ENCODE measurements at regions not wholly inside any gene's neighbourhood (a gene's known extent, or its start where the extent isn't known, plus 50 kb on each side); places are given as distances from the start of the nearest gene placed in this dataset.

DNA sequence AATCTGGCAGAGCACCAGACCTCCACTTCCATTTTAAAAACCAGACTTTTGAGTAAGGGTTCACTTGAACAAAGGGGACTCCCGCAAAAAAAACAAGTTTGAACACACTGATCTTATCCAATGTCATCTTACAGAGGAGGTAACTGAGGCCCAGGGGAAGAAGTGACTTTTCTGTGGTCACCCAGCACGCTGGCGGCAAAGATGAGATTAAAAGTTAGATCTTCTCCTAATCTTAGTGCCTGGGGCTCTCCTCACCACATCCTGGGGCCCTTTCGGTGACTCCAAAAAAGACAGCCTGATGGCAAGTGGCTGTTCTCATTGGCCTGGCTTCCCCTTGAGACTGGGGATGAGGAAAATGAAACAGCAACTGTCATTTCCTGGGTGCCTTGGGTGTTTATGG is 101.8 kb upstream of the ZNF98 start:
- TF ChIP-seq RCOR1 (IDR thresholded peaks at IDR 0.05; ENCODE audit: insufficient replicate concordance, low read length) = no peak
- TF ChIP-seq, protein P1, sequence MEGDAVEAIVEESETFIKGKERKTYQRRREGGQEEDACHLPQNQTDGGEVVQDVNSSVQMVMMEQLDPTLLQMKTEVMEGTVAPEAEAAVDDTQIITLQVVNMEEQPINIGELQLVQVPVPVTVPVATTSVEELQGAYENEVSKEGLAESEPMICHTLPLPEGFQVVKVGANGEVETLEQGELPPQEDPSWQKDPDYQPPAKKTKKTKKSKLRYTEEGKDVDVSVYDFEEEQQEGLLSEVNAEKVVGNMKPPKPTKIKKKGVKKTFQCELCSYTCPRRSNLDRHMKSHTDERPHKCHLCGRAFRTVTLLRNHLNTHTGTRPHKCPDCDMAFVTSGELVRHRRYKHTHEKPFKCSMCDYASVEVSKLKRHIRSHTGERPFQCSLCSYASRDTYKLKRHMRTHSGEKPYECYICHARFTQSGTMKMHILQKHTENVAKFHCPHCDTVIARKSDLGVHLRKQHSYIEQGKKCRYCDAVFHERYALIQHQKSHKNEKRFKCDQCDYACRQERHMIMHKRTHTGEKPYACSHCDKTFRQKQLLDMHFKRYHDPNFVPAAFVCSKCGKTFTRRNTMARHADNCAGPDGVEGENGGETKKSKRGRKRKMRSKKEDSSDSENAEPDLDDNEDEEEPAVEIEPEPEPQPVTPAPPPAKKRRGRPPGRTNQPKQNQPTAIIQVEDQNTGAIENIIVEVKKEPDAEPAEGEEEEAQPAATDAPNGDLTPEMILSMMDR (conservative IDR thresholded peaks at IDR 0.05; ENCODE audit: low read depth, low read length) = no peak
- TF ChIP-seq POLR2A (IDR thresholded peaks at IDR 0.05; ENCODE audit: low read depth, low read length) = no peak
- TF ChIP-seq CEBPB (IDR thresholded peaks at IDR 0.05; ENCODE audit: low read depth, low read length) = no peak
- no peak for TF ChIP-seq RAD21 (IDR thresholded peaks at IDR 0.05; ENCODE audit: low read length)
- no peak for TF ChIP-seq SMC3 (IDR thresholded peaks at IDR 0.05; ENCODE audit: low read depth, low read length)
- no peak for TF ChIP-seq CHD1 (IDR thresholded peaks at IDR 0.05; ENCODE audit: low read depth, low read length)
- TF ChIP-seq MAFK (IDR thresholded peaks at IDR 0.05; ENCODE audit: low read depth, low read length) = no peak
- TF ChIP-seq, protein P2, sequence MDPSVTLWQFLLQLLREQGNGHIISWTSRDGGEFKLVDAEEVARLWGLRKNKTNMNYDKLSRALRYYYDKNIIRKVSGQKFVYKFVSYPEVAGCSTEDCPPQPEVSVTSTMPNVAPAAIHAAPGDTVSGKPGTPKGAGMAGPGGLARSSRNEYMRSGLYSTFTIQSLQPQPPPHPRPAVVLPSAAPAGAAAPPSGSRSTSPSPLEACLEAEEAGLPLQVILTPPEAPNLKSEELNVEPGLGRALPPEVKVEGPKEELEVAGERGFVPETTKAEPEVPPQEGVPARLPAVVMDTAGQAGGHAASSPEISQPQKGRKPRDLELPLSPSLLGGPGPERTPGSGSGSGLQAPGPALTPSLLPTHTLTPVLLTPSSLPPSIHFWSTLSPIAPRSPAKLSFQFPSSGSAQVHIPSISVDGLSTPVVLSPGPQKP (IDR thresholded peaks at IDR 0.05; ENCODE audit: borderline replicate concordance, low read depth, low read length) = no peak
- no peak for TF ChIP-seq MXI1 (IDR thresholded peaks at IDR 0.05; ENCODE audit: borderline replicate concordance, low read depth, low read length)
- TF ChIP-seq RFX5 (IDR thresholded peaks at IDR 0.05; ENCODE audit: low read depth, low read length) = no peak
